GM19025 (cell line): ENCODE measurements at regions not wholly inside any gene's neighbourhood (a gene's known extent, or its start where the extent isn't known, plus 50 kb on each side); places are given as distances from the start of the nearest gene placed in this dataset.

Experiments used
- ATAC-seq: cut with Tn5 transposase; IDR thresholded peaks from one replicate; pipeline ENCODE4 v1.9.1; 2021; ENCODE audit warnings: mild to moderate bottlenecking, low read depth, moderate library complexity; ENCODE audit not compliant: unreplicated experiment

- ATAC-seq = no peak
Measured at GRCh38 chrX:13151828-13152517, 107.6 kb upstream of the FAM9C start.

GRCh38 chrX:13149702-13150350 is 105.4 kb upstream of the FAM9C start:
- no peak for ATAC-seq

GRCh38 chrX:13147733-13148132 is 103.3 kb upstream of the FAM9C start:
- no peak for ATAC-seq

- ATAC-seq = no peak
Measured at GRCh38 chrX:13147147-13147546, 102.7 kb upstream of the FAM9C start.

GRCh38 chrX:13144927-13145655 is 100.7 kb upstream of the FAM9C start:
- ATAC-seq = no peak

GRCh38 chrX:13142891-13143290 is 98.5 kb upstream of the FAM9C start:
- no peak for ATAC-seq

- ATAC-seq = no peak
Measured at GRCh38 chrX:13140007-13140406, 95.6 kb upstream of the FAM9C start.

GRCh38 chrX:13131396-13132137 is 87.1 kb upstream of the FAM9C start:
- ATAC-seq = no peak

GRCh38 chrX:13130816-13131215 is 86.4 kb upstream of the FAM9C start:
- no peak for ATAC-seq

GRCh38 chrX:13128104-13128503 is 83.7 kb upstream of the FAM9C start:
- no peak for ATAC-seq

GRCh38 chrX:13126775-13127174 is 82.4 kb upstream of the FAM9C start:
- no peak for ATAC-seq

GRCh38 chrX:13125188-13125587 is 80.8 kb upstream of the FAM9C start:
- ATAC-seq = no peak

GRCh38 chrX:13123857-13124345 is 79.5 kb upstream of the FAM9C start:
- ATAC-seq = no peak

- no peak for ATAC-seq
Measured at GRCh38 chrX:13123247-13123856, 78.9 kb upstream of the FAM9C start.

GRCh38 chrX:13121020-13121555 is 76.7 kb upstream of the FAM9C start:
- ATAC-seq = no peak

GRCh38 chrX:13120017-13120416 is 75.6 kb upstream of the FAM9C start:
- no peak for ATAC-seq

- ATAC-seq = no peak
Measured at GRCh38 chrX:13119386-13119785, 75.0 kb upstream of the FAM9C start.

- no peak for ATAC-seq
Measured at GRCh38 chrX:13115146-13115855, 70.9 kb upstream of the FAM9C start.

GRCh38 chrX:13112499-13112898 is 68.1 kb upstream of the FAM9C start:
- no peak for ATAC-seq
